ENCODE measurements at regions not wholly inside any gene's neighbourhood (a gene's known extent, or its start where the extent isn't known, plus 50 kb on each side); places are given as distances from the start of the nearest gene placed in this dataset.

DNA sequence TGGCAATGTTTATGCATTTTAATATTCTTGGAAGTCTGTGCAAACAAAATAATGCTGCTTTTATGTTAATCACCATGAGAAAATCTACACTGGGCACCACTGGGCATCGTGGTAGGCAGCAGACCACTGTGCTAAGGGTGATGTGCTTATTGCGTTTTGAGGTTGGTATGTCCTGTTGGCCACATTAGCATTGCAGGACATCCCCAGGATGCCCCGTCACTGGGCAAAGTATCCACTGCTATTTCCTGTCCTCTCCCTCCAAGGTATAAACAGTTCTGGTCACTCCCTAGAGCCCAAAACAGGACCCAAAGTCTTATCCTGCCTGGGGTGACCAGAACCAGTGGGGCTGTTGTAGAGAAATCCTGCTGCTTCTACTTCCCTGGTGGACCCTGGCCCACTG lies 284.2 kb upstream of the ROPN1 start:
- Histone ChIP-seq H2BK12ac (ENCODE audit: low read depth, low read length) (no peak overlapping the region), H3K79me2 (ENCODE audit: control insufficient read depth in 1 of 2, insufficient read depth in 2 of 2, low read length in 2 of 2) (no peaks in the 10 kb centered on the region; a peak in 1 of 4 replicates), H3K23ac (ENCODE audit: insufficient read length) (no peak overlapping the region), H3K14ac (ENCODE audit: insufficient read length) (no peak overlapping the region), H2BK5ac (ENCODE audit: low read depth, low read length) (no peak overlapping the region), H4K8ac (ENCODE audit: extremely low read depth, insufficient read depth, low read length) (no peak overlapping the region), H2BK120ac (replicated peaks; ENCODE audit: low read depth, low read length) (no peak overlapping the region), H3K9me3 (ENCODE audit: insufficient read depth in 2 of 2, low read depth in 1 of 2, low read length in 1 of 2) (no peaks in the 10 kb centered on the region), H3K79me1 (ENCODE audit: low read depth, low read length) (no peaks in the 10 kb centered on the region), H2AFZ (ENCODE audit: low read length) (no peak overlapping the region), H3K9ac (replicated peaks in 1 of 4; ENCODE audit: extremely low read depth in 1 of 4, low read depth in 3 of 4, low read length in 3 of 4) (no peak overlapping the region), H4K91ac (replicated peaks; ENCODE audit: insufficient read length, low read length) (no peak overlapping the region), H3K23me2 (ENCODE audit: low read depth, low read length) (no peaks in the 10 kb centered on the region; the same call in 1 of the 2 replicates), H3K36me3 (ENCODE audit: control insufficient read depth in 2 of 4, insufficient read depth in 4 of 4, low read length in 3 of 4) (no peaks in the 10 kb centered on the region), H3K4me3 (ENCODE audit: extremely low read depth in 1 of 4, insufficient read depth in 2 of 4, low read depth in 3 of 4, low read length in 4 of 4) (no peak overlapping the region), H2BK15ac (ENCODE audit: low read length) (no peak overlapping the region), H3K4me1 (replicated peaks in 1 of 4; ENCODE audit: control insufficient read depth in 3 of 4, insufficient read depth in 4 of 4, low read length in 3 of 4) (no peaks in the 10 kb centered on the region), H4K5ac (ENCODE audit: insufficient read length, low read depth, low read length) (no peak overlapping the region), H4K20me1 (replicated peaks in 1 of 2; ENCODE audit: control insufficient read depth in 1 of 2, insufficient read depth in 2 of 2, low read length in 2 of 2) (no peaks in the 10 kb centered on the region), H3K18ac (ENCODE audit: extremely low read depth, low read length) (no peak overlapping the region), H3K4me2 (ENCODE audit: insufficient read depth in 1 of 2, low read depth in 2 of 2, low read length in 2 of 2) (no peak overlapping the region), H3K27me3 (replicated peaks in 1 of 4; ENCODE audit: control insufficient read depth in 3 of 4, extremely low read depth in 1 of 4, insufficient read depth in 3 of 4, low read length in 3 of 4) (no peaks in the 10 kb centered on the region), H2BK20ac (ENCODE audit: low read length) (no peak overlapping the region), H3K56ac (replicated peaks; ENCODE audit: insufficient read length, low read depth, low read length) (no peak overlapping the region), H3K4ac (replicated peaks; ENCODE audit: insufficient read length, low read depth, low read length) (no peak overlapping the region), H2AK5ac (ENCODE audit: low read depth, low read length) (no peak overlapping the region), H3K27ac (ENCODE audit: low read depth, low read length) (no peak overlapping the region)
- FAIRE-seq (no peak), DNase-seq (ENCODE audit: low read depth in 1 of 2, low spot score in 2 of 2) (no peak)
- ChIA-PET POLR2A (ENCODE audit: partially characterized antibody) (no interaction called here), CTCF (ENCODE audit: partially characterized antibody) (interaction anchor here (1.0 kb wide), 1 partner anchor 31 kb away, joined by 4 read pairs; no protein-coding TSS in a partner anchor)
- 87% methylated on average over 3 of the region's 3 CpGs; no CpG with 5 or more reads in 1 of the 2 experiments for WGBS, 2 experiments (ENCODE audit: extremely low coverage in 1 of 2, insufficient coverage in 1 of 2, insufficient read length in 1 of 2, insufficient replicate concordance in 2 of 2, low coverage in 1 of 2, low lambda C conversion rate in 2 of 2, missing lambda C conversion rate in 1 of 2)
- TF ChIP-seq YY1 (IDR thresholded peaks at IDR 0.05; ENCODE audit: low read depth, low read length) (no peak), TAF7 (optimal IDR thresholded peaks at IDR 0.05; ENCODE audit: borderline replicate concordance, low read depth, low read length) (no peak)
- TF ChIP-seq, protein P1, sequence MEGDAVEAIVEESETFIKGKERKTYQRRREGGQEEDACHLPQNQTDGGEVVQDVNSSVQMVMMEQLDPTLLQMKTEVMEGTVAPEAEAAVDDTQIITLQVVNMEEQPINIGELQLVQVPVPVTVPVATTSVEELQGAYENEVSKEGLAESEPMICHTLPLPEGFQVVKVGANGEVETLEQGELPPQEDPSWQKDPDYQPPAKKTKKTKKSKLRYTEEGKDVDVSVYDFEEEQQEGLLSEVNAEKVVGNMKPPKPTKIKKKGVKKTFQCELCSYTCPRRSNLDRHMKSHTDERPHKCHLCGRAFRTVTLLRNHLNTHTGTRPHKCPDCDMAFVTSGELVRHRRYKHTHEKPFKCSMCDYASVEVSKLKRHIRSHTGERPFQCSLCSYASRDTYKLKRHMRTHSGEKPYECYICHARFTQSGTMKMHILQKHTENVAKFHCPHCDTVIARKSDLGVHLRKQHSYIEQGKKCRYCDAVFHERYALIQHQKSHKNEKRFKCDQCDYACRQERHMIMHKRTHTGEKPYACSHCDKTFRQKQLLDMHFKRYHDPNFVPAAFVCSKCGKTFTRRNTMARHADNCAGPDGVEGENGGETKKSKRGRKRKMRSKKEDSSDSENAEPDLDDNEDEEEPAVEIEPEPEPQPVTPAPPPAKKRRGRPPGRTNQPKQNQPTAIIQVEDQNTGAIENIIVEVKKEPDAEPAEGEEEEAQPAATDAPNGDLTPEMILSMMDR (IDR thresholded peaks at IDR 0.05; ENCODE audit: control extremely low read depth in 1 of 3, insufficient read depth in 1 of 3, low read depth in 1 of 3, low read length in 3 of 3) = no peak
